ENCODE measurements at regions not wholly inside any gene's neighbourhood (a gene's known extent, or its start where the extent isn't known, plus 50 kb on each side); places are given as distances from the start of the nearest gene placed in this dataset.
A peak's percentile ranks its signal among the peaks of the same experiment; 100 is the strongest.
"Not testable (repeated sequence)": the region's sequence is repeated elsewhere in the genome, so short reads cannot be mapped to it uniquely, and the experiment has no call there.

DNA sequence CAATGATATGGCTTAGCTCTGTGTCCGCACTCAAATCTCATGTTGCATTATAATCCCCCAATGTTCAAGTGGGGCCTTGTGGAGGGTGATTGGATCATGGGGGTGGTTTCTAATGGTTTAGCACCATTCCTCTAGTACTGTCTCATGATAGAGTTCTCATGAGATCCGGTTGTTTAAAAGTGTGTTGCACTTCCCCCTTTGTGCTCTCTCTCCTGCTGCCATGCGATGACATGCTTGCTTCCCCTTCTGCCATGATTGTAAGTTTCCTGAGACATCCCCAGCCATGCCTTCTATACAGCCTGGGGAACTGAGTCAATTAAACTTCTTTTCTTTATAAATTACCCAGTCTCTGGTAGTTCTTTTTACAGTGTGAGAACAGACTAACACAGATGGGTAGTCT is 427.1 kb downstream of the CHSY3 start:
- DNase-seq (ENCODE audit: low read depth): no peak

- no peak for DNase-seq (ENCODE audit: low read depth)
These were observed 420.8 kb downstream of the CHSY3 start for GRCh38 chr5:130324953-130325671.

GRCh38 chr5:130323804-130324454 is 419.7 kb downstream of the CHSY3 start:
- DNase-seq (ENCODE audit: low read depth): peak; percentile 63

GRCh38 chr5:130321931-130322330 is 417.7 kb downstream of the CHSY3 start:
- no peak for DNase-seq (ENCODE audit: low read depth)

GRCh38 chr5:130316971-130317680 is 412.9 kb downstream of the CHSY3 start:
- no peak for DNase-seq (ENCODE audit: low read depth)

DNA sequence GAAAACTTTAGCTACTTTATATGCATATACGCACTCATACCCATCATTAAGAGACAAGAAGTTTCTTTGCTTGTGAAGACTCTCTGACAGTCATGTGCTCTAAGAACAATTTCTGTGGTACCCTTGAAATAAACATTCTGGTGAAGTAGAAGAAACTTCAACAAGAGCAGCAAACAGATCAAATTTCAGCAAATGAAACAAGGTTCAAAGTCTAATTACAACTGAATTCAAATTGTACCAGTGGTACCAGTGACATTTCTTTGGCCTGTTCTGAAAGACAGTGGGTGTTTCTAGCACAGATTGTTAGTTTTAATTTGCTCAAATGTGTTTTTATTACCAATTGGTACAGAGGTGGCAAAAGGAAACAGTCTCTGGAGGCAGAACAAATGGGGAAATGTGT is 391.0 kb downstream of the CHSY3 start:
- no peak for DNase-seq (ENCODE audit: low read depth)

DNA sequence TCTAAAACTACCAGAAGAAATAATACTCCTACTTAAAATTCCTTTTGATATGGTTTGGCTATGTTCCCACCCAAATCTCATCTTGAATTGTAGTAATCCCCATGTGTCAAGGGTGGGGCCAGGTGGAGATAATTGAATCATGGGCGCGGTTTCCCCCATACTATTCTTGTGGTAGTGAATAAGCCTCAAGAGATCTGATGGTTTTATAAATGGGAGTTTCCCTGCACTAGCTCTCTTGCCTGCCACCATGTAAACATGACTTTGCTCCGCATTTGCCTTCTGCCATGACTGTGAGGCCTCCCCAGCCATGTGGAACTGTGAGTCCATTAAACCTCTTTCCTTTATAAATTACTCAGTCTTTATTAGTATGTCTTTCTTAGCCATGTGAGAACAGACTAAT is 390.5 kb downstream of the CHSY3 start:
- DNase-seq (ENCODE audit: low read depth): not testable (repeated sequence)

DNA sequence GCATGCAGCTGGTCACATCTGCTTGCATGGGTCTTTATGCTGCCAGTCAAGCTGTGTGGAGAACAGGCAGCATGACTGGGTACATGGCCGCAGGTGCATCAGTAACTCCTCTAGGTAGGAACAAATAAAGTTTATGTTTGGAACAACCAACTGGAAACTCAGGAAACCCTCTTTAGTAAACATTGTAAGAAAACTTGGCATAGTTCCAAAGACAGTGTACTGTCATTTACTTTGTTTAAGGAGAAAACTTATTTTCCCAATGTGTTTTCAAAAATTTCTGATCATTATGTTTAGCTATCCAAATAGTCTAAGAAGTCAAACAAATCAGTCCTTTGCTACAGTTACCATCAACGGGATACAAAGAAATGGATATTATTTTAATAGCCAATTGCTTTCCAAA is 386.0 kb downstream of the CHSY3 start:
- DNase-seq (ENCODE audit: low read depth): no peak

DNA sequence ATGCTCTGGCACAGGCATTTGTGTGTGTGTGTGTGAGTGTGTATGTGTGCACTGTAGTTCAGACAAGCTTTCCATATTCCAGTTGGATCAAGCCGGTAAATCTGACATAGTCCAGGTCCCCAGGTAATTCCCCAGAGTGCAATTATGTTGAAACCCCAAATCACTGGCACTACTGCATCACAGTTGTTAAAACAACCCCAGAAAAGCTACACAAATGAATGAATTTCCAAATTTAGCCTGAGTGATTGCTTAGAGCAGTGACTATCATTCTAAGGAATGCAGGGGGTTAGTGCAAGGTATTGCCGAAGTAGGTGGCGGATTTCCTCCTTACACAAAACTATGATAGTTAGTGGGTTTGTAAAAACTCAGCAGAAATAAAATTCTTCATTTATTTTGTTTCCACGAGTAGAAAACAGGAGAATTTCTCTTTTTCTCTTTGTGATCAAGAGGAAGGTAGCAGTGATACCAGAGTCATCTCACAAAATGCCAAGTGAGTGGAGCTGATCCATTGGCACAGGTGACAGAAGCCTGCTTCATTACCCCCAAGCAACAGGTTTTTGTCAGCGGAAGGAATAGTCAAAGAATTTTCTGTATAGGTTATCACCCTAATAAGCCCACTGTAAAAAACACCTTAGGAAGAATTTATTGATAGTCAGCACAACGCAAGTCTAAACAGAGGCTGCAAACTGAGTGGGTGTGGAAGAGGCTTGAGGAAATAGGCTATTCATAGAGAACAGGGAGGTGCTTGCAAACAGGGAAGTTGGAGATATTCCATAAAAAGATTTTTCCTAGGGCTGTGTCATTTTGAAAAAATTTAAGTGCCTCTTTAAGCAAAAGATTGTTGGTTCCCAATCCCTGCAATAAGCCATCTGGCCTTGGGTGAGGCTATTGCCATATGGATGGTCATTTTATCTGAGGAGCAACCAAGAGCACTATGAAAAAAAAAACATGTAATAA is 385.1 kb downstream of the CHSY3 start:
- peak; percentile 26 for DNase-seq (ENCODE audit: low read depth)

DNA sequence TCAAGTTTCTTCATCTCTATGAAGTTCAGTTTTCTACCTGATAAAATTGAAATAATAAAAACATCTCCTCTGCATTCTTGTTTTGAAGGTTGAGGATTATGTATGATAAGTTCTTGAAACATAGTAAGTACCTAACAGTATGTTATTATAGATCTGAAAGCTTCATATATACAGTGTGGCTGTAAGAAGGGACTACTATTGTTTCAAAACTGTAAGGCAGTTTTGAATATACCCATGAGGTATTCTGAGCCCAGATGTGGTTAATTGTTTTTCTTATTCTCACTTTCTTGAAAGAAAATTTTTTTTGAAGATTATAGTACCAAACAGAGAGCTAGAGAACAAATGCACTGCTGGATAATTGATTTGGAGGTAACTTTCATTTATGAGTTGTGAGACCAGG is 383.2 kb downstream of the CHSY3 start:
- DNase-seq (ENCODE audit: low read depth): no peak

DNA sequence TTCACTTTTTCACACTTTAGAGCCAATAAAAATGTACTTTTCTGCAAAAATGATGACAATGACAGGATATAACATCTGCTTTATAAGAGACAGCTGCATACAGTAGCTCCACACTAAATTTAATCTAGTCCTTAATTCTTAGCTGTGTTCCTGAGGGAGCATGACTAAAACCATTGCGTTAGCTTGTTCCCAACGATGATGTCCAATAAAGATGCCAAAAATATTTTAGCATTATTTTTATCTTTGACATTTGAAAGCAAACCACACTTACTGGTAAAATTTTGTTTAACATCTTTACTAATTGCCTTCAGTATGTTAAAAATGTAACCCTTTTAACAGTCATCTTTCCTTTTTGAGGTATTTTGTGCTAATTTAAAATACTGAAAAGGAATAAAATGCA is 382.7 kb downstream of the CHSY3 start:
- DNase-seq (ENCODE audit: low read depth): no peak

- DNase-seq (ENCODE audit: low read depth): peak; percentile 38
These were observed 377.8 kb downstream of the CHSY3 start for GRCh38 chr5:130282049-130282448.

DNA sequence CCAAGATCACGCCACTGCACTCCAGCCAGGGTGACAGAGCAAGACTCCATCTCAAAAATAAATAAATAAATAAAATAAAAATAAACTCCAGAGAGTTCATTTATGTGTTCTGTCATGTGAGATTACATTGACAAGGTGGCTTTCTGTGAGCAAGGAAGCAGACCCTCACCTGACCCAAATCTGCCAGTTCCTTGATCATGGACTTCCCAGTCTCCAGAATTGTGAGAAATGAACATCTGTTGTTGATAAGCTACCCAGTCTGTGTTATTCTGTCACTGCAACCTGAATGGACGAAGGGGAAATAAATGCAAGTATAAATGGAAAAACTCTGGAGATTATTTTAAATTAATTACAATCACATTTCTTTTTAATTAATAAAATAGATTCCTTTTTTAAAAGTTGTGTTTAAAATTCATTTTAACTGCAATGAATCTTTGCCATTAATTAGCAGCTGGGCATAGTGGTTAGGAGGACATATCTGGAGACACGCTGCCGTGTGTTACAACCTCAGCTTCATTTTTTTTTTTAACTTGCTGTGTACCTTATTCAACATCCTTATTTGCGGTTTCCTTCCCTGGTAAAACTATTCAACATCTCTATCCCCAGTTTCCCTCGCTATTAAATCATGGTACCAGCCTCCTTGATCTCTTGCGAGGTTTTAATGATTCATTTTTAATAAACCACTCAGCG is 376.4 kb downstream of the CHSY3 start:
- no peak for DNase-seq (ENCODE audit: low read depth)

DNA sequence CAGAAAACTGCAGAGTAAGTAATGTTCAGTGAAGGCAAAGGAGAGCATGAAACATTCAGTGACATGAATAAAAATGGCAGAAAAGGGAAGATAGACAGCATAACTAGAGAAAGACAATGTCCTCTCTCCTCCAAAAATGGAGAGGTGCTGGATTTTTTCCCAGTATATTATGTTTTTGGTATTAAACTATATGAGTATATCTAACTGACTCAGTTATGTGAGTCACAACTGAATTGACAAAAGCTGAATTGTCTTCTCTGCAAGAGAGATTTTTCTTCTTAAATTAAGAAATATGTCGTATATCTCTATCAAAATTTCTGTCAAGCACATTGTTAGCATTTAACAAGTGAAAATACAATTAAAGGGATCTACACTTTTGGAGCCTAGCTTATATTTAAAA is 375.1 kb downstream of the CHSY3 start:
- peak; percentile 14 for DNase-seq (ENCODE audit: low read depth)

GRCh38 chr5:130278136-130278535 is 373.9 kb downstream of the CHSY3 start:
- no peak for DNase-seq (ENCODE audit: low read depth)

DNA sequence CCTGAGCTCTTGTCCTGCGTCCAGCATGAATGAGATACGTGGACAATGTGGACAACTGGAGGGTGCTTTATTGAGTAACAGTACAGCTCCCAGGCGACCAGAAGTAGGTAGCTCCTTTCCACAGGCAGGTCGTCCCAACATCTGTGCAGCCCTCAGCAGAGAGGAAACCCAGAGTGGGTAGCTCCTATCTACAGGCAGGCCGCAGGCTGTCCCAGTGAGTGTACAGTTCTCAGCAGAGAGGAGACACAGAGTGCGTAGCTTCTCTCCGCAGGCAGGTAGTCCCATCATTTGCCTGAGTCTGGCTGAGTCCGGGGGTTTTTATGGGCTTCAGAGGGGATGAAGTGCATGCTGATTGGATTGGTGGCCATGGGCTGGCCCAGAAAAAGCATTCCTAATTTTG is 373.3 kb downstream of the CHSY3 start:
- DNase-seq (ENCODE audit: low read depth): no peak

- no peak for DNase-seq (ENCODE audit: low read depth)
These were observed 372.7 kb downstream of the CHSY3 start for GRCh38 chr5:130277002-130277401.

DNA sequence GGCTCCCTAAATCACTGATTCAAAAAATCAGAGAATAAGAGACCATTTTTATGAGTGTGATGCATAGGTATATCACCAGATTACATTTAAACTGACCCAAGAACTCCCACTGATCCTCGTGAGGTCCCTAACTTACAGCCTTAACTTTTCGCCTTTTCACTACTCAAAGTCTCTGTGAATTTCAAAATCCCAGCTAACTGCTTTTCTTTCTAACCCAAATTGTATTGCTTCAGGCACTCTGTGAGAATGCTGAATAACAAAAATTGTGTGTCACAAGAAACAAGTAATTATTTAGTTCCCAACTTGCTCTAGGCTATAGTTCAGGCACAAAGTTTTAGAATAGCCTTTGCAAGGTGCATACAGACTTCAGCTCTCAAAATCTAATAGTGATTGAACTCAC is 368.6 kb downstream of the CHSY3 start:
- DNase-seq (ENCODE audit: low read depth): no peak

DNA sequence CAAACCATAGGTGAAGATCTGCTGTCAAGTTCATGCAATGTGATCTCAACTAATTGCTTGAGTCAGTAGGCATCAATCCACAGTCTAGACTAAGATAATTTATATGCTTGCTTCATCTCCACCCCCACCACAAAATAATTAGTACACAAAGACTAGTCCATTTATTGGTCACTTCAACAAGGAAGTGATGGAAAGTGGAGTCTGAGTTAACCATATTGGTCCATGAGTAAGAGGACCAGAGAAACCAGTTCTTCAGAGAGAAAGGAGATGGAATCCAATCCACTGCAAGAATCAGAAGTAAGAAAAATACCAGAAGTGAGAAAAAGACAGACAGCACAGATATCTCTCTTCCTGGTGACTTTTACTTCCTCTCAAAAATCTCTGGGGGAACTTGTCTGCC is 366.5 kb downstream of the CHSY3 start:
- DNase-seq (ENCODE audit: low read depth): no peak

- no peak for DNase-seq (ENCODE audit: low read depth)
These were observed 364.2 kb downstream of the CHSY3 start for GRCh38 chr5:130268489-130268888.

- no peak for DNase-seq (ENCODE audit: low read depth)
These were observed 363.7 kb downstream of the CHSY3 start for GRCh38 chr5:130267926-130268325.

- DNase-seq (ENCODE audit: low read depth): no peak
These were observed 356.2 kb downstream of the CHSY3 start for GRCh38 chr5:130260481-130260880.
